Heart right ventricle (tissue), 16 donors: ENCODE measurements at regions not wholly inside any gene's neighbourhood (a gene's known extent, or its start where the extent isn't known, plus 50 kb on each side); places are given as distances from the start of the nearest gene placed in this dataset.
A peak's percentile ranks its signal among the peaks of the same experiment; 100 is the strongest.

Source experiments
- ATAC-seq, 8 donors: fragments of 200-7000 bp; cut with Tn5 transposase; one replicate each; pipeline ENCODE4 v1.9.1; 2020; ENCODE audit warnings: mild to moderate bottlenecking in 8 of 8, moderate library complexity in 8 of 8, moderate number of reproducible peaks in 1 of 8
- DNase-seq, 2 donors: peaks; one replicate each; pipeline ENCODE4 v3.0.0-alpha.2; 2020
- H3K27ac ChIP-seq, 10 donors: fragments of 200-600 bp; sonication (generic) in 2 of 10; one replicate each; pipeline versions ENCODE4 v1.5.0 to v1.8.0; 2020 to 2022; ENCODE audit warnings: mild to moderate bottlenecking in 3 of 10
- H3K27me3 ChIP-seq, 7 donors: fragments of 200-600 bp; one replicate each; pipeline ENCODE4 v1.8.0; 2021 to 2022; ENCODE audit warnings: mild to moderate bottlenecking in 2 of 7
- H3K36me3 ChIP-seq, 9 donors: fragments of 200-600 bp; sonication (generic) in 1 of 9; one replicate each; pipeline versions ENCODE4 v1.5.0 to v1.8.0; 2020 to 2022; ENCODE audit warnings: mild to moderate bottlenecking in 2 of 9
- H3K4me1 ChIP-seq, 9 donors: fragments of 200-600 bp; sonication (generic) in 1 of 9; one replicate each; pipeline versions ENCODE4 v1.5.0 to v1.8.0; 2020 to 2022; ENCODE audit warnings: mild to moderate bottlenecking in 4 of 9
- H3K4me3 ChIP-seq, 10 donors: fragments of 200-600 bp; sonication (generic) in 2 of 10; one replicate each; pipeline versions ENCODE4 v1.5.0 to v1.8.0; 2020 to 2022; ENCODE audit warnings: mild to moderate bottlenecking in 7 of 10, moderate library complexity in 2 of 10
- H3K9me3 ChIP-seq, 11 donors: fragments of 200-600 bp in 10 of 11; sonication (generic) in 2 of 11; one replicate each; pipeline versions ENCODE4 v1.5.0 to v1.8.0; 2013 to 2022; ENCODE audit warnings: mild to moderate bottlenecking in 2 of 11, control low read depth in 1 of 11, moderate library complexity in 1 of 11
- CTCF ChIP-seq, 9 donors: fragments of 200-600 bp; sonication (generic) in 2 of 9; IDR thresholded peaks; one replicate each; pipeline versions ENCODE4 v1.5.0 to v1.8.0; 2021 to 2022; ENCODE audit warnings: antibody characterized with exemption in 9 of 9, mild to moderate bottlenecking in 5 of 9, moderate library complexity in 1 of 9
- WGBS, 2 donors: extraction: QIAGEN DNeasy Blood & Tissue Kit; methylation state at CpG; one replicate each; pipeline ENCODE4 v1.1.7; 2013; ENCODE audit warnings: inconsistent platforms in 1 of 2; 5-methylcytosine and 5-hydroxymethylcytosine counted together
- intact Hi-C, 10 donors: fragments of 100-400 bp; cut with DNase I; formaldehyde crosslinking; loops; one replicate each; pipeline versions ENCODE4 v1.11.1 to v1.14.2; 2022
- donor health status: Arrhythmogenic right ventricular cardiomyopathy.
- donor health status: ischemic (EF 13 %, LVEDD 7.1; RV severe dilation, severe dysfunction).
- donor health status: healthy with polysubstance abuse.
- donor health status: DM: no; HTN: yes; CAD: no.
- donor health status: DM: no; HTN: no; CAD: no.
- donor health status: ischemic (EF 25% LVEDD 6.9; RV normal size, moderate dysfunction).
- donor health status: ischemic (EF 25% LVEDD 5.7; RV mildly dilated, moderate dysfunction).
- donor health status: healthy.
- donor health status: DM: yes; HTN: yes; CAD: no.
- donor health status: Ischemic cardiomyopathy.
- donor health status: ischemic (EF 35%, LVEDD 5.7; RV mildly dilated, moderate dysfunction).
- donor health status: nonischemic (EF 11% LVEDD 7.7; RV severe dilation, severe dysfunction).
- donor health status: DM: yes; HTN: yes; CAD: no.
- donor health status: PGD.
- donor health status: ischemic (EF 29% LVEDD 5.4; RV normal size, mild dysfunction).
- donor health status: nonischemic (EF 23%, LVEDD 6.1; RV moderate dilation, normal function).

GRCh38 chr2:23286031-23286757 lies 98.8 kb upstream of the KLHL29 start:
- Histone ChIP-seq H3K4me1 (peaks cover 0 to 29% (median 13%) of the 10 kb centered on the region in 9 donors), H3K4me3 (no peak overlapping the region), H3K36me3 (no peaks in the 10 kb centered on the region), H3K27me3 (no peaks in the 10 kb centered on the region), H3K9me3 (no peaks in the 10 kb centered on the region), H3K27ac (peak overlapping the region in 7 of 10 donors; percentile 39 to 79 (median 58))
- 70 to 76% methylated on average over 6 of the region's 6 CpGs for WGBS, 2 donors
- DNase-seq (no peak), ATAC-seq (no peak)
- TF ChIP-seq CTCF (IDR thresholded peaks at IDR 0.05) = no peak
- intact Hi-C loops = no loop called here

DNA sequence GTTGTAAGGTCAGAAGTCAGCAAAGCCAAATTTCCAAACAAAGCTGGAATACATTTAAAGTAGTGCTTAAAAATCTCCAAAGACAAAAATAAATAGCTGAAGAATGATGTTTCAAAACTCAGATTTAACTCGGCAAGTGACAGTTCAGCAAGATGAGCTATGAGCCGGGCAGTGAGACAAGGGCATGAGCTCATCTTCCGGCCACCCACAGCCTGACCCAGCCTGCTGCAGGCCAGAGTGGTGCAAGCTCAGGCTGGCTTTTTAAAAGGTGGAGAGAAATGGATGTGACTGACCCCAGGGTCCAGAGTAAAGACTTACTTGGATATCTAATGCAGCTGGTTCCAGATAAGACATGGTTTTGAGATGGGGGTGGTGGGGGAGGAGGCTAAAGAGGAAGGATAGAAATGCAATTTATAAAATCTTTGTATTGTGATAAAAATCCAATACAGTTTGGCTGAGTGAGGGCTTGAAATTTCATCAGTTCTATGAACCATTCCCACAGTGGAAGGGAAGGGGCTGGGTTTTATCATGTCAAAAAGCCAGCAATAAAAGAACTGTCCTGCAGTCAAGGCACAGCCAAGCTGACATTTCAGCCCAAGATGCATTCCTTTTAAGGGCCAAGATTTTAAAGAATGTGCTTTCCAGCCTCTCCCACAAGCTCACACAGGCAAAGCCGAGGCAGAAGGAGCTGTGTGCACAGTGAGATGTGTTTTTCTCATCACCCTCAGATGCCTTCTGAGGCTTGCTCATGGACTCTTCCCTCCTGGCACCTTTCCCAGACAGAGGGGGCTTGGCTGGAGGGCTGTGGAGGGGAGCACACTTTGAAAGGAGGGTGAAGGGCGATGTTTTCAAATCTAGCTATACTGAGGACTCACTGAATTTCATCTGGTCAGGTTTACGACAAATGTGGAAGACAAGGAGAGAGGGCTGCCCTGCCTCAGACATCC lies 97.9 kb upstream of the KLHL29 start:
- 35 to 37% methylated on average over 6 of the region's 6 CpGs for WGBS, 2 donors
- peak; percentile 14 to 25 for DNase-seq
- intact Hi-C loops = no loop called here

DNA sequence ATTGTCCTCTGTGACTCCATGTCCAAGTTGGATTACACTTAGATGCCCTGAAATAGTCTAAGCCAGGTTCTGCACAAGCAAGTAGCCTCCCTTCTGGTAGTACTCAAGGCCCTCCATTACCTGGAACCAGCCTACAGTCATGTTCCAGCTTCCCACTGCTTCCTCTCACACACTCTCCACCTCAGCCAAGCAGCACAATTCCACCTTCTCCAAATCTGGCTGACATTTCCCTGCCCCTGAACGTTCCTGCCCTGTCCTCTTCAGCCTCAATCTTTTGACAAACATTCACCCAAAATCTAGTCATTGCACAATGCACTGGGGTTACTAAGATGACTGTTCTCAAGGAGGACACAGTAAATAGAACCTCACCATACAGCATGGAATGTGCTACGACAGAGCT lies 95.3 kb upstream of the KLHL29 start:
- no peaks in the 10 kb centered on the region for H3K36me3 ChIP-seq
- H3K4me1 ChIP-seq = peaks cover 0 to 30% (median 17%) of the 10 kb centered on the region in 9 donors
- TF ChIP-seq CTCF (IDR thresholded peaks at IDR 0.05) = no peak
- DNase-seq = no peak
- no peak overlapping the region for H3K4me3 ChIP-seq
- intact Hi-C loops = no loop called here
- no peak for ATAC-seq
- H3K27me3 ChIP-seq = peaks cover 0 to 4% (median 0%) of the 10 kb centered on the region in 7 donors
- WGBS, 2 donors = 77 to 78% methylated on average over 2 of the region's 2 CpGs
- H3K9me3 ChIP-seq = no peaks in the 10 kb centered on the region
- no peak overlapping the region for H3K27ac ChIP-seq

More for the DNA sequence above, 97.9 kb upstream of the KLHL29 start:
- peak; percentile 70 to 93 (median 88) for ATAC-seq
- Histone ChIP-seq H3K9me3 (no peaks in the 10 kb centered on the region), H3K27me3 (peaks cover 0 to 3% (median 0%) of the 10 kb centered on the region in 7 donors), H3K36me3 (no peaks in the 10 kb centered on the region), H3K4me1 (peaks cover 0 to 29% (median 13%) of the 10 kb centered on the region in 9 donors), H3K4me3 (no peak overlapping the region), H3K27ac (peak overlapping the region in 7 of 10 donors; percentile 39 to 79 (median 62))
- no peak for TF ChIP-seq CTCF (IDR thresholded peaks at IDR 0.05)

DNA sequence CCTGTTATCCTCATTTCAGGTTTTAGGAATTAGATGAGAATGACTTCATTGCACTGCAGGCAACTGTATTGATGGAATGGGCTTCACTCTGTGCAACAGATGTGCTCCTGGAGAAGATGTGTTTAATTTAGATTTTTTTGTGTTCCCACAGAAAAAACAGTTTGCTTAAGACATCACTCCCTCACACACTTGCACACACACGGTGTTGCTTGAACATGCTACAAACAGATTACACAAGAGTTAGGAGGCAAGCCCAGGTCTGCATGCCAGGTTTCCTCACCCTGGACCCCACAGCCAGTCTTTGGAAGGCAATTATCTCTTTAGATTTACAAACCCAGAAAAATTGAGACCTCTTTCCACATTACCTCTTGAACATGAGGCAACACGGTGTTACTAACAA lies 93.7 kb upstream of the KLHL29 start:
- H3K27me3 ChIP-seq = peaks cover 0 to 14% (median 2%) of the 10 kb centered on the region in 7 donors

More for the DNA sequence above, 93.7 kb upstream of the KLHL29 start:
- no peak for TF ChIP-seq CTCF (IDR thresholded peaks at IDR 0.05)
- Histone ChIP-seq H3K36me3 (no peaks in the 10 kb centered on the region), H3K9me3 (no peaks in the 10 kb centered on the region), H3K4me3 (no peak overlapping the region), H3K4me1 (peaks cover 0 to 21% (median 16%) of the 10 kb centered on the region in 9 donors), H3K27ac (no peak overlapping the region)
- ATAC-seq = no peak
- 71 to 72% methylated on average over 2 of the region's 2 CpGs for WGBS, 2 donors
- no peak for DNase-seq
- intact Hi-C loops = no loop called here
